ENCODE measurements at regions not wholly inside any gene's neighbourhood (a gene's known extent, or its start where the extent isn't known, plus 50 kb on each side); places are given as distances from the start of the nearest gene placed in this dataset.

- WGBS, 2 donors = 73 to 75% methylated on average over 4 of the region's 4 CpGs
These were observed 538.9 kb downstream of the RFC3 start for GRCh38 chr13:34356686-34357434.

GRCh38 chr13:34357435-34358232 lies 539.7 kb downstream of the RFC3 start:
- WGBS, 2 donors = 44 to 53% methylated on average over 9 to 10 of the region's 10 CpGs
- no peaks in the 10 kb centered on the region for H3K27me3 ChIP-seq
- peaks cover 0 to 8% (median 0%) of the 10 kb centered on the region in 3 donors for H3K4me1 ChIP-seq
- no peaks in the 10 kb centered on the region for H3K9me3 ChIP-seq
- intact Hi-C loops (cut with DNase I) = no loop called here
- no peaks in the 10 kb centered on the region for H3K36me3 ChIP-seq
- H3K27ac ChIP-seq = no peak overlapping the region
- no peak for DNase-seq
- no peak for TF ChIP-seq POLR2A (IDR thresholded peaks at IDR 0.05)
- no peak for TF ChIP-seq CTCF (IDR thresholded peaks at IDR 0.05)
- H3K4me3 ChIP-seq = no peak overlapping the region

More at GRCh38 chr13:34356686-34357434, 538.9 kb downstream of the RFC3 start:
- no peaks in the 10 kb centered on the region for H3K27me3 ChIP-seq
- no peak overlapping the region for H3K27ac ChIP-seq
- TF ChIP-seq CTCF (IDR thresholded peaks at IDR 0.05) (no peak), POLR2A (IDR thresholded peaks at IDR 0.05) (no peak)
- no peaks in the 10 kb centered on the region for H3K36me3 ChIP-seq
- H3K9me3 ChIP-seq = no peaks in the 10 kb centered on the region
- no peak overlapping the region for H3K4me3 ChIP-seq
- intact Hi-C loops (cut with DNase I) = no loop called here
- peaks cover 0 to 8% (median 0%) of the 10 kb centered on the region in 3 donors for H3K4me1 ChIP-seq
- no peak for DNase-seq

- H3K36me3 ChIP-seq = no peaks in the 10 kb centered on the region
- DNase-seq = no peak
- no peak overlapping the region for H3K27ac ChIP-seq
- intact Hi-C loops (cut with DNase I) = no loop called here
- H3K9me3 ChIP-seq = no peaks in the 10 kb centered on the region
- H3K4me1 ChIP-seq = peaks cover 0 to 8% (median 0%) of the 10 kb centered on the region in 3 donors
- TF ChIP-seq POLR2A (IDR thresholded peaks at IDR 0.05) = no peak
- no peak for TF ChIP-seq CTCF (IDR thresholded peaks at IDR 0.05)
- no peaks in the 10 kb centered on the region for H3K27me3 ChIP-seq
- WGBS, 2 donors = 37 to 60% methylated on average over 2 of the region's 2 CpGs
- no peak overlapping the region for H3K4me3 ChIP-seq
These were observed 541.0 kb downstream of the RFC3 start for GRCh38 chr13:34358811-34359513.

- no peak overlapping the region for H3K27ac ChIP-seq
- no peak for TF ChIP-seq CTCF (IDR thresholded peaks at IDR 0.05)
- no peak for TF ChIP-seq POLR2A (IDR thresholded peaks at IDR 0.05)
- DNase-seq = no peak
These were observed 542.8 kb downstream of the RFC3 start for GRCh38 chr13:34360702-34361101.

More at GRCh38 chr13:34360702-34361101, 542.8 kb downstream of the RFC3 start:
- intact Hi-C loops (cut with DNase I) = no loop called here
- no peak overlapping the region for H3K4me3 ChIP-seq
- H3K36me3 ChIP-seq = no peaks in the 10 kb centered on the region
- peaks cover 0 to 8% (median 0%) of the 10 kb centered on the region in 3 donors for H3K4me1 ChIP-seq
- no peaks in the 10 kb centered on the region for H3K27me3 ChIP-seq
- H3K9me3 ChIP-seq = no peaks in the 10 kb centered on the region

All from esophagus squamous epithelium (tissue), 5 donors.